Breast epithelium (tissue), 4 donors: ENCODE measurements at regions not wholly inside any gene's neighbourhood (a gene's known extent, or its start where the extent isn't known, plus 50 kb on each side); places are given as distances from the start of the nearest gene placed in this dataset.

Source experiments
- DNase-seq, 2 donors: peaks; one replicate each; pipeline ENCODE4 v3.0.0-alpha.2; 2019; ENCODE audit warnings: low spot score in 2 of 2
- H3K27ac ChIP-seq, 2 donors: fragments of 200-600 bp; sonication (generic) in 1 of 2; one replicate each; pipeline ENCODE4 v1.5.1; 2016 to 2019; ENCODE audit warnings: mild to moderate bottlenecking in 1 of 2
- H3K27me3 ChIP-seq, 2 donors: fragments of 200-600 bp; sonication (generic) in 1 of 2; one replicate each; pipeline versions ENCODE4 v1.5.1 to v1.6.0; 2017 to 2019; ENCODE audit warnings: control low read depth in 1 of 2, mild to moderate bottlenecking in 1 of 2
- H3K36me3 ChIP-seq: fragments of 200-600 bp; one replicate; pipeline ENCODE4 v1.5.1; 2019
- H3K4me1 ChIP-seq, 2 donors: fragments of 200-600 bp; sonication (generic); one replicate each; pipeline ENCODE4 v1.5.1; 2016 to 2019; ENCODE audit warnings: control low read depth in 1 of 2
- H3K4me3 ChIP-seq, 3 donors: fragments of 200-600 bp; sonication (generic); 1 replicate in 2 of 3; 2 replicates in 1 of 3; pipeline ENCODE4 v1.5.1; 2016 to 2019; ENCODE audit warnings: mild to moderate bottlenecking in 3 of 3, moderate library complexity in 2 of 3
- H3K9me3 ChIP-seq, 2 donors: fragments of 200-600 bp; sonication (generic) in 1 of 2; one replicate each; pipeline ENCODE4 v1.5.1; 2016 to 2019; ENCODE audit warnings: control low read depth in 1 of 2
- POLR2A ChIP-seq: fragments of 450-650 bp; IDR thresholded peaks from one replicate; pipeline ENCODE4 v1.6.1; 2016; ENCODE audit warnings: antibody characterized with exemption, mild to moderate bottlenecking, moderate library complexity
- POLR2AphosphoS5 ChIP-seq, 3 donors: sonication (generic); formaldehyde crosslinking; IDR thresholded peaks; one replicate each; pipeline ENCODE4 v1.6.1; 2017; ENCODE audit warnings: antibody characterized with exemption in 3 of 3
- intact Hi-C: fragments of 100-400 bp; cut with DNase I; formaldehyde crosslinking; loops from one replicate; pipeline ENCODE4 v1.15.1; 2023; ENCODE audit warnings: low total_unique reads
- TF ChIP-seq, protein P1 (sequence below), 3 donors: fragments of 450-650 bp; IDR thresholded peaks; one replicate each; pipeline ENCODE4 v1.5.1; 2016 to 2017; ENCODE audit warnings: antibody characterized with exemption in 3 of 3, mild to moderate bottlenecking in 3 of 3, moderate library complexity in 3 of 3

DNA sequence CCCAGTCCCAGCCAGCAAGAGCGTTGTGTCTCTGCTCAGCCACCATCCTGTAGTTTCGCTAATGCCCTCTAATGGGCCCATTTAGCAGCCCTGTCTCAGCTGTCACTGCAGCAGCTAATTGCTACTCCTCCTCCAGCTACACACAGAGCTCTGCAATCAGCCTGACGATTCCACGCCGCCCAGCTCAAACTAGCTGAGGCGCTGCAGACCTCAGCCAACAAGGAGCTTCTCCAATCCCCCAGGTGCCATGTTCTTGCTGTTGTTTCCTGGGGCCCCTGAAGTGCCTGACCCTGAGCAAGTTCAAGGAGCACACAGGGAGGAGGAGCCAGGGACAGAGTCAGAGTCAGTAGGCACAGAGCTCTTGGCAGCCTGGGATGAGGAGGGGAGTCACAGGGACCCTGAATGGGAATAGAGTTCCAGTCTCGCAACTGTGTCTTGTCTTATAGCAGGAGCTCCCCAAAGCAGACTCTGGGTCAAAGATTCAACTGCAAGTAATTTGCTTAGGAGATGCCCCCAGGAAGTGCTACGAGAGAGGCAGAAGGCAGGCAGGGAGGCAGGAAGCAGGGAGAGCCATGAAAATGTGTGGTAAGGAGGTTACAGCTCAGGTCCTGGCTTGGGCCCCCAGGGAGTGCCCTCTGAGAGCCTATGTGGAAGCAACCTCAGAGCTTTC lies 135.8 kb upstream of the UNC5B start:
- no peaks in the 10 kb centered on the region for H3K9me3 ChIP-seq
- peak in 1 of 2 donors; percentile 25 for DNase-seq
- no peak overlapping the region for H3K27ac ChIP-seq
- intact Hi-C loops = no loop called here
- no peaks in the 10 kb centered on the region for H3K36me3 ChIP-seq
- H3K27me3 ChIP-seq = no peaks in the 10 kb centered on the region
- H3K4me3 ChIP-seq = no peak overlapping the region
- peaks cover 0 to 3% of the 10 kb centered on the region in 2 donors for H3K4me1 ChIP-seq
- TF ChIP-seq POLR2AphosphoS5 (IDR thresholded peaks at IDR 0.05) (no peak), POLR2A (no peak)
- TF ChIP-seq, protein P1, sequence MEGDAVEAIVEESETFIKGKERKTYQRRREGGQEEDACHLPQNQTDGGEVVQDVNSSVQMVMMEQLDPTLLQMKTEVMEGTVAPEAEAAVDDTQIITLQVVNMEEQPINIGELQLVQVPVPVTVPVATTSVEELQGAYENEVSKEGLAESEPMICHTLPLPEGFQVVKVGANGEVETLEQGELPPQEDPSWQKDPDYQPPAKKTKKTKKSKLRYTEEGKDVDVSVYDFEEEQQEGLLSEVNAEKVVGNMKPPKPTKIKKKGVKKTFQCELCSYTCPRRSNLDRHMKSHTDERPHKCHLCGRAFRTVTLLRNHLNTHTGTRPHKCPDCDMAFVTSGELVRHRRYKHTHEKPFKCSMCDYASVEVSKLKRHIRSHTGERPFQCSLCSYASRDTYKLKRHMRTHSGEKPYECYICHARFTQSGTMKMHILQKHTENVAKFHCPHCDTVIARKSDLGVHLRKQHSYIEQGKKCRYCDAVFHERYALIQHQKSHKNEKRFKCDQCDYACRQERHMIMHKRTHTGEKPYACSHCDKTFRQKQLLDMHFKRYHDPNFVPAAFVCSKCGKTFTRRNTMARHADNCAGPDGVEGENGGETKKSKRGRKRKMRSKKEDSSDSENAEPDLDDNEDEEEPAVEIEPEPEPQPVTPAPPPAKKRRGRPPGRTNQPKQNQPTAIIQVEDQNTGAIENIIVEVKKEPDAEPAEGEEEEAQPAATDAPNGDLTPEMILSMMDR (IDR thresholded peaks at IDR 0.05) = no peak

GRCh38 chr10:71077143-71077581 lies 135.2 kb upstream of the UNC5B start:
- Histone ChIP-seq H3K9me3 (no peaks in the 10 kb centered on the region), H3K36me3 (no peaks in the 10 kb centered on the region), H3K4me3 (no peak overlapping the region), H3K4me1 (peaks cover 0 to 3% of the 10 kb centered on the region in 2 donors), H3K27ac (no peak overlapping the region), H3K27me3 (no peaks in the 10 kb centered on the region)
- TF ChIP-seq, protein P1 (IDR thresholded peaks at IDR 0.05) = no peak
- no peak for TF ChIP-seq POLR2A
- no peak for TF ChIP-seq POLR2AphosphoS5 (IDR thresholded peaks at IDR 0.05)
- intact Hi-C loops = no loop called here
- DNase-seq = peak in 1 of 2 donors; percentile 34

DNA sequence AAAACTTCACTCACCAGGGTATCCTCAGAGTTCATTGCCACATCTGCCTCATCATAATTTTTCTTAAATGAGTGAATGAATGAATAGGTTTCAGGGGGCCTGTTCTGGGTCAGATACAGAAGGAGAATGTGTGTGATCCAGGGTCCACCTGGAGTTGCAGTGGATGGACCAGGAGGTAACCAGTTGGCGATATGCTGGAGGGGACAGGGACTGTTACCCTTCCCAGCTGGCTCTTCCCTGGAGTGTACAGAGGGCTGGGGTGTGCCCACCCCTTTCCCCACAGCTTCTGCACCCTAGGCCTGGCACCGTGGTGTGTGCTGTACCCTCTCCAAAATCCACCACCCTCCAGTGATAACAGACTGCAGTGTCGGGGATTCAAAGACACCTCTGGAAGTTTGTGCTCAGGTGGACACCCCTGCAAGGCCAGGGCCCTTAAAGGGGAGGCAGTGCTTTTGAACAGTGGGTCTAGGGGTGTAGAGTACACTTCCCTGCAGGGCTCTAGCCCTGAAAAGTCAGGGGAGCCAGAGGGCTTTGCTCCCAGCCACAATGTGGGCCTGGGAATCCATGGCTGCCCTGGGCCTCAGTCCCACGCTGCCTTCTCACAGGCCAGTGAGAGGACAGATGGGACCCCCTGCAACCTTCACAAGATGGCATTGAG lies 134.4 kb upstream of the UNC5B start:
- no peaks in the 10 kb centered on the region for H3K27me3 ChIP-seq
- intact Hi-C loops = no loop called here
- peak in 1 of 2 donors; percentile 15 for DNase-seq
- H3K36me3 ChIP-seq = no peaks in the 10 kb centered on the region
- H3K27ac ChIP-seq = no peak overlapping the region
- TF ChIP-seq, protein P1 (IDR thresholded peaks at IDR 0.05) = no peak
- TF ChIP-seq POLR2AphosphoS5 (IDR thresholded peaks at IDR 0.05) = no peak
- no peak for TF ChIP-seq POLR2A
- H3K4me3 ChIP-seq = no peak overlapping the region
- H3K4me1 ChIP-seq = peaks cover 0 to 3% of the 10 kb centered on the region in 2 donors
- no peaks in the 10 kb centered on the region for H3K9me3 ChIP-seq

DNA sequence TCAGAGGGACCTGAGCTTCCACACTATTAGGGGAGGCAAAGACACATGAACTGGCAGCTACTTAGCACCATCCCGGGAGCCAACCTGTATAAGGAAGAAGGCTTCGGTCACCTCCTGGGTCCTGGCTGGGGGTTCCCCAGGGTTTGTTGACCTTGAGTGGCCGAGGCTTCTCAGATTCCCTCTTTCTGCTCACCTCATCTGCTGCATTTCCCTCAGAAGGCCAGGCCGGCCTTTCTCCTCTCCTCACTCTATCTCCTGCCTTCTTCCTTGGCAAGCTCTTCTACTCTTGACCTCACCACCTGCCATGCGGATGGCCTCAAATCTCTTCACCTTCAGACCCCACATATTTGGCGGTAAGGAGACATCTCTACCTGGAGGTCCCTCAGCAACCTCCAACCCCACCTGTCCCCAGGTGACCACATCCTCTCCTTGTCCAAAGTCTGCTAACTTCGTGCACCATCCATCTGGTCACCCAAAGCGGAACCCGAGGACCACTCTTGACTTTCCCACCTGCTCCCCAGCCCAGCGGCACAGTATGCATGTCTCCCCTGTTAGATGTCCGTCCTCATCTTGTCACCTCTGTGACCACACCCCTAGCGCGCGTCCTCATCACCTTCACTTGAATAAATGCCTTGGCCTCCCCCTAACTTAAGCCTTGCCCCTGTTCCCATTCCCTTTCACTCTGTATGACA lies 133.8 kb upstream of the UNC5B start:
- no peaks in the 10 kb centered on the region for H3K36me3 ChIP-seq
- H3K27ac ChIP-seq = no peak overlapping the region
- no peaks in the 10 kb centered on the region for H3K9me3 ChIP-seq
- intact Hi-C loops = no loop called here
- H3K4me1 ChIP-seq = peaks cover 0 to 3% of the 10 kb centered on the region in 2 donors
- no peaks in the 10 kb centered on the region for H3K27me3 ChIP-seq
- no peak overlapping the region for H3K4me3 ChIP-seq
- TF ChIP-seq, protein P1 (IDR thresholded peaks at IDR 0.05) = no peak
- TF ChIP-seq POLR2A (no peak), POLR2AphosphoS5 (IDR thresholded peaks at IDR 0.05) (no peak)
- peak; percentile 13 to 45 for DNase-seq
